Peyer's patch (tissue), 4 donors: ENCODE measurements at regions not wholly inside any gene's neighbourhood (a gene's known extent, or its start where the extent isn't known, plus 50 kb on each side); places are given as distances from the start of the nearest gene placed in this dataset.
"Not testable (repeated sequence)": the region's sequence is repeated elsewhere in the genome, so short reads cannot be mapped to it uniquely, and the experiment has no call there.

Experiments
- DNase-seq, 3 donors: peaks; one replicate each; pipeline ENCODE4 v3.0.0-alpha.2; 2017 to 2019
- H3K27ac ChIP-seq, 4 donors: fragments of 200-600 bp; sonication (generic); one replicate each; pipeline ENCODE4 v1.5.1; 2016 to 2019
- H3K27me3 ChIP-seq, 2 donors: fragments of 200-600 bp; sonication (generic); one replicate each; pipeline ENCODE4 v1.5.1; 2019
- H3K36me3 ChIP-seq, 3 donors: fragments of 200-600 bp; sonication (generic); one replicate each; pipeline ENCODE4 v1.5.1; 2016 to 2019
- H3K4me1 ChIP-seq, 4 donors: fragments of 200-600 bp; sonication (generic); one replicate each; pipeline ENCODE4 v1.5.1; 2016 to 2019
- H3K4me3 ChIP-seq, 4 donors: fragments of 200-600 bp; sonication (generic); 1 replicate in 3 of 4; 2 replicates in 1 of 4; pipeline ENCODE4 v1.5.1; 2016 to 2019; ENCODE audit warnings: mild to moderate bottlenecking in 1 of 4
- H3K9me3 ChIP-seq, 4 donors: fragments of 200-600 bp; sonication (generic); one replicate each; pipeline ENCODE4 v1.5.1; 2016 to 2019; ENCODE audit warnings: mild to moderate bottlenecking in 1 of 4
- POLR2A ChIP-seq, 2 donors: fragments of 450-650 bp; IDR thresholded peaks; one replicate each; pipeline ENCODE4 v1.5.1; 2017; ENCODE audit warnings: antibody characterized with exemption in 2 of 2, mild to moderate bottlenecking in 2 of 2, moderate library complexity in 2 of 2
- TF ChIP-seq, protein P1 (sequence below), 6 experiments: fragments of 450-650 bp in 4 of 6; fragments of 200-600 bp in 2 of 6; sonication (generic) in 1 of 6; IDR thresholded peaks; one replicate each; pipeline ENCODE4 v1.5.1; 2017 to 2019; ENCODE audit warnings: antibody characterized with exemption in 6 of 6, mild to moderate bottlenecking in 3 of 6, moderate library complexity in 1 of 6

DNA sequence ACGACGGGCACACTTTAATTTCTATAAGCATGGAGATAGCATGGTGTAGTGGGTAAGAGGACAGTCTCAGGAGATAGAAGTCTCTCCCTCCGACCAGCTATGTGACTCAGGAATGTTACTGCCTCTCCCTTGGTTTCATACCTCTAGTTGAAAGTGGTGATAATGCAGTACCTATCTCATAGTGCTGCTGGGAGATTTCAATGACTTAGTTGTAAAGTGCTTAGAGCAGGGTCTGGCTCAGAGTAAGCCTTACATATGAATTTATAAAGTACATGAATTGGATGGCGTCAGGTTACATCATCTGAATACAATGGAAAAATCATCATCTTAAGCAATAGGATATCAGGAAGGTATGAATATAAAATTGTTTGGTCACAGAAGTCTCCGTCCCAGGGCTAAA is 952.8 kb upstream of the EDIL3 start:
- Histone ChIP-seq H3K27me3 (no peaks in the 10 kb centered on the region), H3K9me3 (no peaks in the 10 kb centered on the region), H3K36me3 (no peaks in the 10 kb centered on the region), H3K27ac (no peak overlapping the region), H3K4me3 (no peak overlapping the region), H3K4me1 (no peaks in the 10 kb centered on the region)
- no peak for DNase-seq
- TF ChIP-seq POLR2A (IDR thresholded peaks at IDR 0.05) = no peak
- TF ChIP-seq, protein P1, sequence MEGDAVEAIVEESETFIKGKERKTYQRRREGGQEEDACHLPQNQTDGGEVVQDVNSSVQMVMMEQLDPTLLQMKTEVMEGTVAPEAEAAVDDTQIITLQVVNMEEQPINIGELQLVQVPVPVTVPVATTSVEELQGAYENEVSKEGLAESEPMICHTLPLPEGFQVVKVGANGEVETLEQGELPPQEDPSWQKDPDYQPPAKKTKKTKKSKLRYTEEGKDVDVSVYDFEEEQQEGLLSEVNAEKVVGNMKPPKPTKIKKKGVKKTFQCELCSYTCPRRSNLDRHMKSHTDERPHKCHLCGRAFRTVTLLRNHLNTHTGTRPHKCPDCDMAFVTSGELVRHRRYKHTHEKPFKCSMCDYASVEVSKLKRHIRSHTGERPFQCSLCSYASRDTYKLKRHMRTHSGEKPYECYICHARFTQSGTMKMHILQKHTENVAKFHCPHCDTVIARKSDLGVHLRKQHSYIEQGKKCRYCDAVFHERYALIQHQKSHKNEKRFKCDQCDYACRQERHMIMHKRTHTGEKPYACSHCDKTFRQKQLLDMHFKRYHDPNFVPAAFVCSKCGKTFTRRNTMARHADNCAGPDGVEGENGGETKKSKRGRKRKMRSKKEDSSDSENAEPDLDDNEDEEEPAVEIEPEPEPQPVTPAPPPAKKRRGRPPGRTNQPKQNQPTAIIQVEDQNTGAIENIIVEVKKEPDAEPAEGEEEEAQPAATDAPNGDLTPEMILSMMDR (IDR thresholded peaks at IDR 0.05) = no peak

DNA sequence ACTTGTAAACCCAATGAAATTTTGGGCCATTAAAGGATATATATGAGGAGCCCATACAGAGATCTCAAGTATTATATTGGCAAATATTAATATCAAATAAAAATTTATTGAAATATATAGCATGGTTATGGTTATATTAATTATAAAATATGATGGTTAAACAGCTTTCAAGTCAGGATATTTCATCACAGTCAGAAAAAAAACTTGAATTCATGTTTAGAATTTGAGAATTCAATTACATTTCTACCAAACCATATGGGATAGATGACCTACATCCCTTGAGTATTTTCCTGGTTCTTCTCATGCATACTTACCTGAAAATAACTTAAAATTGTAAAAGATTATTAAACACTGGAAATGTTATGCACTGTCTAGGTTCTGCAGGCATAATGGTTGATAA is 956.1 kb upstream of the EDIL3 start:
- no peaks in the 10 kb centered on the region for H3K27me3 ChIP-seq
- H3K27ac ChIP-seq = no peak overlapping the region
- DNase-seq = no peak
- H3K36me3 ChIP-seq = no peaks in the 10 kb centered on the region
- no peaks in the 10 kb centered on the region for H3K4me1 ChIP-seq
- no peak for TF ChIP-seq POLR2A (IDR thresholded peaks at IDR 0.05)
- TF ChIP-seq, protein P1 (IDR thresholded peaks at IDR 0.05) = no peak
- no peak overlapping the region for H3K4me3 ChIP-seq
- H3K9me3 ChIP-seq = no peaks in the 10 kb centered on the region

DNA sequence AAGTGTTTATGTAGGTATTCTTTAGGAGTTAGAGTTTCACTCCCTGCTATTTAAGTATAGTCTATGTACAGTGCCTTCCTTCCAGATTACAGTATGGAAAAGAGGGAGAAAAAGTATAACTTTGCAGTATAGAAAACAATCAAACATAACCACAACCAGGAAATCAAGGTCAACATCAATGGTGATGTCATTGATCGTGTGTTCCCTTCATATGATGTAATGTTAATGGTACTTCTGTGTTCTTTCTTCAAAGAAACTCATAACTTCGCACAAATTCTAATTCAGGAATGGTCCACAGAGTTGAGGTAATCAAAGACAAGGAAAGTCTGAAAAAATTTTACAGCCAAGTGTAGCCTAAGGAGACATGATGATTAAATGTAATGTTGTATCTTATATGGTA is 961.1 kb upstream of the EDIL3 start:
- DNase-seq = no peak
- H3K36me3 ChIP-seq = no peaks in the 10 kb centered on the region

DNA sequence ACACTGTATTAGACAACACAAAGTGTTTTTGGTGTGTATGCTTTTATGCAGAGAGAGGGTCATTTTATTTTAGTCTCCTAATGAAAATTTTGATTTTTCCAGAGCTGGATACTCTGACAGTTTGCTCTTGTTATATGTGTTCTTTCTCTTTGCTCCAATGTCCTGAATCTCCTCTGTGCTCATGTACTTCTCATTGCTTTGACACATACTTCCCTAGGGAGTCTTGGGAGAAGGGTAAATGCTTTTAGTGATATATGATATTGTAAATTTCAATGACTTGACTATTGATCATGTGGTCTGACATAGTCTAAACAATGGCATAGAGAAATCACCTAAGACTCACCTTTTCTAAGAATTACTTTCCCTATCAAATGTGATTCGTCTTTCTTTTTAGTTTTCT is 972.6 kb upstream of the EDIL3 start:
- H3K27me3 ChIP-seq = no peaks in the 10 kb centered on the region
- H3K4me1 ChIP-seq = no peaks in the 10 kb centered on the region
- H3K9me3 ChIP-seq = no peaks in the 10 kb centered on the region
- TF ChIP-seq, protein P1 (IDR thresholded peaks at IDR 0.05) = no peak
- TF ChIP-seq POLR2A (IDR thresholded peaks at IDR 0.05) = no peak
- H3K4me3 ChIP-seq = no peak overlapping the region
- DNase-seq = no peak
- no peaks in the 10 kb centered on the region for H3K36me3 ChIP-seq
- H3K27ac ChIP-seq = no peak overlapping the region

More for the DNA sequence above, 961.1 kb upstream of the EDIL3 start:
- Histone ChIP-seq H3K27me3 (no peaks in the 10 kb centered on the region), H3K4me3 (no peak overlapping the region), H3K4me1 (no peaks in the 10 kb centered on the region), H3K9me3 (no peaks in the 10 kb centered on the region), H3K27ac (no peak overlapping the region)
- no peak for TF ChIP-seq POLR2A (IDR thresholded peaks at IDR 0.05)
- TF ChIP-seq, protein P1 (IDR thresholded peaks at IDR 0.05) = no peak

DNA sequence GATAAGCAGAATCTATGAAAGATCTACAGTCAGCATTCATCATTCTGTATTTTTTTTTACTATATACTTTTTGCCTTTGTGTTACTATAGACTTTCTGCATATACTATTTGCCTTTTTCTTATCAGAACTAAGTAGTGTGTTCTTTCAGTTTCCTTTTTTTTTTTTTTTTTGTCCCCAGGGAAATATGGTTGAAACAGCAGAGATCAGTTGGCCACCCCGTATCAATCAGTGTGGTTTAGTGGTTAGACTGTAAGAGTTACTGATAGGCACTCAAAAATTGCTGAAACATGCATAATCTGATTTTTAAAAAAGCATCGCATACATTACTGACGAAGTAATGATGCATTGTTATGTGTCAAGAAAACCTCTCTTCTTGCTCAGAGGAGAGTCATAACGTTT is 990.8 kb upstream of the EDIL3 start:
- DNase-seq = no peak
- no peak for TF ChIP-seq POLR2A (IDR thresholded peaks at IDR 0.05)
- TF ChIP-seq, protein P1 (IDR thresholded peaks at IDR 0.05) = no peak
- H3K27me3 ChIP-seq = no peaks in the 10 kb centered on the region

DNA sequence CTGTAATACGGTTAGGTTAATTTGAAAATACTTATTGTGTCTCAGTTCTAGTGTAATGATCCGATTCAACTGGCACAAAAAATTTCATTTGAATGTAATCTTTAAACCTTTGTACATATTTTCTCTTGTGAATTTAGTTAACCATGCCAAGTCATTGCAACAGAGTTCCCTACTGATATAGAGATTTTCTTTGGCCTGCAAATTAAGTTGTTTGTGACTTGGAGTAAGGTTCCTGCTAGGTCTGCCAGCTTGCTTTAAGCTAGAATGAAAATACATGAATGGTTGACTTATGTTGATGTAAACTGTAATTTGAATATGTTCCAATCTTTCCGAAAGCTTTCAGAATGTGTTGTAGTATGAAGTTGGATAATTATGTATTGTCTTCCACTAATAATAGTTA is 1004.1 kb upstream of the EDIL3 start:
- Histone ChIP-seq H3K27ac (no peak overlapping the region), H3K4me3 (no peak overlapping the region), H3K27me3 (no peaks in the 10 kb centered on the region), H3K9me3 (no peaks in the 10 kb centered on the region), H3K36me3 (no peaks in the 10 kb centered on the region), H3K4me1 (no peaks in the 10 kb centered on the region)
- DNase-seq = no peak
- TF ChIP-seq, protein P1 (IDR thresholded peaks at IDR 0.05) = no peak
- TF ChIP-seq POLR2A (IDR thresholded peaks at IDR 0.05) = no peak

More for the DNA sequence above, 990.8 kb upstream of the EDIL3 start:
- no peak overlapping the region for H3K4me3 ChIP-seq
- H3K9me3 ChIP-seq = peaks cover 0 to 3% (median 0%) of the 10 kb centered on the region in 4 donors
- H3K4me1 ChIP-seq = no peaks in the 10 kb centered on the region
- no peaks in the 10 kb centered on the region for H3K36me3 ChIP-seq
- no peak overlapping the region for H3K27ac ChIP-seq

DNA sequence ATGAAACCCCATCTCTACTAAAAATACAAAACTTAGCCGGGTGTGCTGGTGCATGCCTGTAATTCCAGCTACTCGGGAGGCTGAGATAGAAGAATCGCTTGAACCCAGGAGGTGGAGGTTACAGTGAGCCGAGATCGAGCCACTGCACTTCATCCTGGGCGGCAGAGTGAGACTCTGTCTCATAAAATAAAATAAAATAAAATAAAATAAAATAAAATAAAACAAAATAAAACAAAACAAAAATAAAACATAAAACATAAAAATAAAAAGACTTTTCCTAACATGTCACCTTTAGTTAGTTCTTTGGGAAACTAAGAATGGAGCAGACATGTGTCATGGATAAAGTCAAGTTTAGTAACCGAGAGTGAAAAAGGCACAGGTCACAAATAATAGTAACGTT is 1007.6 kb upstream of the EDIL3 start:
- H3K36me3 ChIP-seq, H3K4me1 ChIP-seq, DNase-seq, H3K27ac ChIP-seq, H3K27me3 ChIP-seq, H3K4me3 ChIP-seq, H3K9me3 ChIP-seq: not testable (repeated sequence)
